Epidermal melanocyte (primary cell): ENCODE measurements at regions not wholly inside any gene's neighbourhood (a gene's known extent, or its start where the extent isn't known, plus 50 kb on each side); places are given as distances from the start of the nearest gene placed in this dataset.

Source experiments
- DNase-seq: peaks from one replicate; pipeline ENCODE4 v3.0.0; 2011; ENCODE audit warnings: low spot score; ENCODE audit not compliant: insufficient read length

DNA sequence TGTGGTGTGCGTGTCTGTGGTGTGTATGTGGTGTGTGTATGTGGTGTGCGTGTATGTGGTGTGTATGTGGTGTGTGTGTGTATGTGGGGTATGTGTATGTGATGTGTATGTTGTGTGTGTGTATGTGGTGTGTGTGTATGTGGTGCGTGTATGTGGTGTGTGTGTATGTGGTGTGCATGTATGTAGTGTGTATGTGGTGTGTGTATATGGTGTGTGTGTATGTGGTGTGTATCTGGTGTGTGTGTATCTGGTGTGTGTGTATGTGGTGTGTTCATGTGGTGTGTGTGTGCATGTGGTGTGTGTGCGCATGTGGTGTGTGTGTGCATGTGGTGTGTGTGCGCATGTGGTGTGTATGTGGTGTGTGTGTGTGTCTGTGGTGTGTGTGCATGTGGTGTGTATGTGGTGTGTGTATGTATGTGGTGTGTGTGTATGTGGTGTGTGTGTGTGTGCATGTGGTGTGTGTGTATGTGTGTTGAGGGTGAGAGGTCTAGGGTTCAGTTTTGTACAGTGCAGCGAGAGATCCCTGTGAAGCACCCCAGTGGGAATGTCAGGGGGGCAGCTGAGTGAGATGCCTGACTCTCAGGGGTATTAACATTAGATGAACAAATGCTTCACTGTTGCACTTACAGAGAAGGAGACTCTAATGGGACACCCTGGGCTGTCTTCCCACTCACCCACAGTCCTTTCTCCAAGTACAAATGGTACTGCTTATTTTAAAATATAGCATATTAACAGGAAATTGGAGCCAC lies 61.3 kb upstream of the MEDAG start:
- DNase-seq: no peak

GRCh38 chr13:30845297-30846214 lies 60.5 kb upstream of the MEDAG start:
- DNase-seq: no peak

GRCh38 chr13:30846311-30846710 lies 59.8 kb upstream of the MEDAG start:
- no peak for DNase-seq

- DNase-seq: no peak
These were observed 59.2 kb upstream of the MEDAG start for GRCh38 chr13:30846866-30847265.

- DNase-seq: peak; percentile 61
These were observed 58.3 kb upstream of the MEDAG start for GRCh38 chr13:30847650-30848307.

DNA sequence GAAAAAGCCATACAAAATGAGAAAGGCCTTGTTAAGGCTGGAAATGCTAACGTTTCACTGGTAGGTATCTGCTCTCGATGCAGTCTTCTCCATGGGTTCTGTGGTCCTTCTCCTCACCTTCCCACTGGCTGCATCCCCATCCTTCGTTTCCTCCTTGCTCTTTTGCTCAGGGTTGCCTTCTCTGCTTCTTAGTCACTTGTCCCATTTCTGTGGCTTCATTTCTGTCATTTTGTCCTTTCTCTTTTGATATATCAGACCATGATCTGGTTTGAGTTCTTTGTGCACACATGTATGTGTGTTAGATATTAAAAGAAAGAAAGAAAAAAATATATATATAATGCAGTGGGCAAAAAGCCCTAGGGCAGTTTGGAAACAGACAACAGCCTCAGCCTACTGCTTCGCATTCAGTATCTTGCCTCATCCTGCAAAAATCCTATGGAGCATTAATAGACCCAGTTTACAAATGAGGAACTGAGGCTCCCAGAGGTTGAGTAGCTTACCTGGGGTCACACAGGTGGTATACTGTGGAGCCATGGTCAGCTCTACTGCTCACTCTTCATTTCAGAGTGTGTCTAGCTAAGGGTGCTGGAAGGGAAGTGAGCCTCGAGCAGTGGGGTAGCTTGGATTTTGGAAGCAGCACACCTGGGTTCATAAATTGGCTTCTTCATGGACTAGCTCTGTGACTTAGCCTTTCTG lies 57.6 kb upstream of the MEDAG start:
- DNase-seq: no peak

GRCh38 chr13:30849611-30850010 lies 56.5 kb upstream of the MEDAG start:
- DNase-seq: no peak

- no peak for DNase-seq
These were observed 55.7 kb upstream of the MEDAG start for GRCh38 chr13:30850204-30850866.

GRCh38 chr13:30850867-30851211 lies 55.2 kb upstream of the MEDAG start:
- no peak for DNase-seq

- DNase-seq: no peak
These were observed 54.4 kb upstream of the MEDAG start for GRCh38 chr13:30851697-30852096.

DNA sequence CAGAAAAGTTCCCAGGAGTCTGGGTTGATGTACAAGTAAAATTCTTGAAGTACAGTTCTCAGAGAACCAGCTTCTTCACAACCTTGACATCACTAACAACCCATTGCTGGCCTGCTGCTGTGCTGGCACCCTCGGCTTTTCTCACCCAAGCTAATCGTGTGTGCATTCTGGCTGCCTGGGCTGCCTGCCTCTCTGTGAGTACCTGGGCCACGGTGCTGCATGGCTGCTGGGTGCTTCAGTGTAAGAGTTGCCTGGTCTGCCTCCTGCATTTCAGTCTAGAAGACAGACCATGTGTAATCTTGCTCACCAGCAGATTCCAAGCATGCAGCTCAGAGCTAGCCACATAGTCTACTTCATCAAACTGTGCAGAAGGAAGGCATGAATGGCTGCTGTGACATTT lies 50.5 kb upstream of the MEDAG start:
- no peak for DNase-seq

- no peak for DNase-seq
These were observed 49.9 kb upstream of the MEDAG start for GRCh38 chr13:30856005-30856790.
